HT1080 (cell line): ENCODE measurements at regions not wholly inside any gene's neighbourhood (a gene's known extent, or its start where the extent isn't known, plus 50 kb on each side); places are given as distances from the start of the nearest gene placed in this dataset.
A peak's percentile ranks its signal among the peaks of the same experiment; 100 is the strongest.
"Not testable (repeated sequence)": the region's sequence is repeated elsewhere in the genome, so short reads cannot be mapped to it uniquely, and the experiment has no call there.

Experiments used
- DNase-seq: peaks from one replicate; pipeline ENCODE4 v3.0.0-alpha.2; 2015; ENCODE audit warnings: low read depth

GRCh38 chrX:27156921-27157320 lies 306.2 kb downstream of the PPP4R3C start:
- DNase-seq = not testable (repeated sequence)

- no peak for DNase-seq
Measured at GRCh38 chrX:27136325-27136724, 326.8 kb downstream of the PPP4R3C start.

- no peak for DNase-seq
Measured at GRCh38 chrX:27132862-27133261, 330.3 kb downstream of the PPP4R3C start.

DNA sequence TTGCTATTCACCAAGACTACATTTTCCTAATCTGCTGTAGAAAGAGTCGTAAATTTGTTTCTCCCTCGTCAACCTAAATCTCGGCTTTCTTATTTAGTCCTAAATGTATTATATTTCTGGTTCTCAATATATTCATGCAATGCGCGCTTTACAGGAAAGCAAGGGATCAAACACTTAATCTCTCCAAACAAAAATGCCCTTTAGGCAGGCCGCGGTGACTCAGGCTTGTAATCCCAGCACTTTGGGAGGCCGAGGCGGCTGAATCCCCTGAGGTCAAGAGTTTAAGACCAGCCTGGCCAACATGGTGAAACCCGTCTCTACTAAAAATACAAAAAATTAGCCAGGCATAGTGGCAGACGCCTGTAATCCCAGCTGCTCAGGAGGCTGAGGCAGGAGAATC lies 376.0 kb downstream of the PPP4R3C start:
- DNase-seq = not testable (repeated sequence)

DNA sequence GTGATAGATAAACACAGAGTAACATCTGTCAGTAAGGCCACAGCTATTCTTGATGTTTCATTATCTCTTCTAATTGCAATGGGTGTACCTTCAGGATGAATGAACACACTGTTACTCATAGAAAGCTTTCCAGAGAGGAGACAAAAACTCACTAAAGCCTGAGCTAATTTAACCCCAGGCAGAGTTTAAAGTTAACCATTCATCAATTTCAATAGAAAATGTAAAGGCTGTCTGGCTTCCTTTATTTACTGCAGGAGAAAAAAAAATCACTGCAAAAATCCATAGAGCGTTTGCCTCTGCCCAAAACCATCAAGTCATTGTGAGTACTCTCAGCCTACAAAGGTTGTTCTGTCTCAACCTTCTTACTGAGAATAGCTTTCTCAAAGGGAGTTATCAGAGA lies 376.9 kb downstream of the PPP4R3C start:
- DNase-seq = no peak

DNA sequence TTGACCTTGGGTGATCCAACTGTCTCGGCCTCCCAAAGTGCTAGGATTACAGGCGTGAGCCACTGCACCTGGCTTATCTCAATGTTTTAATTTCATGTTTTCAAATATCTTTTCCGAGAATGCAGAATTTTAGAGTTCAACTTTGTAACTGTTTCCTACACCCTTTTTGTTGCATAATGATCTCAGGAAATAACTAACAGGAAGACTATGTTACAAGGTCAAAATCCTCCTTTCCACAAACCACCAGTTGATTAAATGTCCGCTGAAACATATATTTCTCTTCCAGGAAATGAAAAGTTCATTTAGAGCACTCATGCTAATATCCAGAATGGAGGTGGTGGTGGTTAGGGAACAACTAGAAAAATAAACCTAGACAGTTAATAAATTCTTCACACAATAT lies 377.8 kb downstream of the PPP4R3C start:
- no peak for DNase-seq

DNA sequence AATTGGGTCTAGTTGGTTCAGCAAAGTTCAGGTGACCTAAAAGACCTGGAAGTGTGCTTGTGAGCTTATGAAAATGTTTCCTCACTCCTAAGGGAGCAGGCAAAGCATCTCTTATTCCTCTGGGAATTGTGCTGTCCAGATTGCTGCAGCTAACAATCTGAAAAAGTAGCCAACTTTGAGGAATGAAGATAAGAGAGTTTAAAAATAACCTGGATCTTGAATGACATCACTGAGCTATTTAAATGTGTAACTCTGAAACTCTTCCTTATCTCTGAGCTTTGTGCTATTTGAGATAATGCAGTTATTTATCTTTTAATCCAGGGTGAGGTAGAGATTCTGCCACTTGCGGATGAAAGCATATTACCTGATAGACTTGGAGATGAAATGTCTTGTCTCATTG lies 384.8 kb downstream of the PPP4R3C start:
- no peak for DNase-seq

GRCh38 chrX:27057883-27058282 lies 405.3 kb downstream of the PPP4R3C start:
- no peak for DNase-seq

DNA sequence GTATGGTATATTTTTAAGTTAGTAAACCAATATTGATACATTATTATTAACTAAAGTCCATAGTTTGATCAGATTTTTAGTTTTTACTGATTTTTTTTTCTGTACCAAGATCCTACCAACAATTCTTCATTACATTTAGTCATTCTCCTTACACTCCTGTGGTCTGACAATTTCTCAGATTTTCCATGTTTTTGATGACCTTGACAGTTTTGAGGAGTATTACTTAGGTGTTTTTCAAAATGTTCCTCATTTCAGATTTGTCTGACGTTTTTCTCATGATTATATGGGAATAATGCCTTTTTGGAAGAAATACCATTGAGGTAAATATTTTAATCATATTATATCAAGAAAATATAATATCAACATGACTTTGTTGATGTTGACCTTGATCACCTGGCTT lies 423.8 kb downstream of the PPP4R3C start:
- no peak for DNase-seq

DNA sequence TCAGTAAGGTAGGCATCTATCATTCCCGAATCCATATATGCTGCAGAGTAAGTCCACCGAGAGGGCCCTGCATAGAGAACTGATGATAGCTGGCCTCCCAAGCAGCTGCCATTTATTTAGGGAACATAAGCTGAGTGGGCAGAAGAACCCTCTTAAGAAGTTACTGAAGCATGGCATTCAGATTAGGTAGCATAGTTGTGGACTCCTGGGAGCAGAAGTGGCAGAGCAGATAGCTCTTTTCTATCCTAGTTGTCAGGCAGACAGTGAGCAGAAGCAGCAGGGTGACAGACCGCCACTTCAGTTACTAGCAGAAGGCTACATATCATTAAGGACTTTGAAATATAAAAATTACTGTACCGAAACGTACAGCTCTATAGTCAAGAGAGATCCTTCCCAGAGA lies 454.7 kb downstream of the PPP4R3C start:
- DNase-seq = no peak

DNA sequence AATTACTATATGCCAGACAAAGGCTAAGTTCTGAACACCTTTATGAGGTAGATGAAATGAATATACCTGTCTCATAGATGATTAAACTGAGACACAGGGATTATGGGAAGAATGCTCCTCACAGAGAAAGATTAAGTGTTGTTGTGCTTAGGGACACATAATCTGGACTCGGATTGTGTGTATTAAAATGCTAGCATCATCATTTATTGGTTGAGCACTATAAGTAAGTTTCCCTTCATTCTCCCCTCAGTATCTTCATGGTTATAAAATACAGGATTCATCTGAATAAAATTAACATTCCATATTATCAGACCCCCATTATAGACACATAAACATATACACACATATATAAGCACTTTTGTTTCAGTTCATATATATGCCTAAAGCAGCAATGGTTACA lies 463.5 kb downstream of the PPP4R3C start:
- no peak for DNase-seq

- DNase-seq = no peak
Measured at GRCh38 chrX:26958261-26958660, 504.9 kb downstream of the PPP4R3C start.

GRCh38 chrX:26954029-26954428 lies 509.1 kb downstream of the PPP4R3C start:
- DNase-seq = no peak

DNA sequence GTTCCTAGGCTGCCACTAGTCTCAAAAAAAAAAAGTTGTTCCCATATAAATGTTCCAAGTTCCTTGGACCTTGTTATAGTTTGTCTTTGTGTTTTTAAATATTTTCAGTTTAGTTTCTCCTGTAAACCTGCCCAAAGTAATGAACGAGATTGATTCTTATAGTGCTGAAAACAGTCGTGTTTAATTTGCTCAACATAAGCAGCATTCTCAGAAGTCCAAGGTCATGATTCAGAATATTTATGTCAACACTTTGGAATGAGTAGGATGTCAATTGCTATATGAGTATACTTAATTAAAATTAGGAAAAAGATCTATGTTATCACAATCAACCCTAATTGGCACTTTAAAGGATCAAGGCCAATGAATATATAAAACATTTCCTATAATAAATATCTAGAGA lies 510.9 kb downstream of the PPP4R3C start:
- no peak for DNase-seq

DNA sequence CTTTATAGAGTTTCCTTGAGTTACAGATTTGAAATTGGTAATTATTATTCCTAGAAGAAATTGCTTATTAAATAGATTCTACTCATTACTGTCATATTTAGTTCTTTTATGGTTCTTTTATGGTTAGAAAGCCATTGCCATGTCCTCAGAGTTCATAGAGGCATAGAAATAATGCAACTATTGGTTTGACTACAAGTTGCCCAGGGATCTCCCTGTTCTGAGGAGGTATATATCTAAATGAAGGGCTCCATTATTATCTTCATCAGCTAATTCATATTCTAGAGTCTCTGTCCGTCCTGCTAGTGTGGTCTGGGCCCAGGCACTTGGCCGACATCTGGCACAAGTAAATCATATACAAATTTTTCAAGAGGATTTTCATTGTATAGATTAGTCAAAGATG lies 535.7 kb downstream of the PPP4R3C start:
- no peak for DNase-seq

DNA sequence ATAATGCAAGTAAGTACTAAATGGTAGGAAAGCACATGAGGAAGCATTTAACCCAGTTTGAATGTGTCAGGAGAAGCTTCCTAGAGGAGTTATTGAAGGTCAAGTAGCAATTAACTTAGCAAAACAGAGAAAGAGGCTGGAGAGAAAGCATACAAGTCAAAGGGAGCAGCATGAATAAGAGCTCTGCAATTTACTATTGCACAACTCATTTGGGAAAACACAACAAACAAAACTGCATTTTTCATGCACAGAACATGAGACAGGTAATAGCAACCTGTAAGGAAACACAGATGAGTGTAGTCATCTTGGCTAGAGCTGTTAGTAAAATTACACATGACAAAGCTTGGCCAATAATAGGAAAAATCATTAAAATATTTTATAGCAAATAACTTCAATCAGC lies 538.1 kb downstream of the PPP4R3C start:
- peak; percentile 3 for DNase-seq

GRCh38 chrX:26922278-26922677 lies 540.9 kb downstream of the PPP4R3C start:
- peak; percentile 29 for DNase-seq

DNA sequence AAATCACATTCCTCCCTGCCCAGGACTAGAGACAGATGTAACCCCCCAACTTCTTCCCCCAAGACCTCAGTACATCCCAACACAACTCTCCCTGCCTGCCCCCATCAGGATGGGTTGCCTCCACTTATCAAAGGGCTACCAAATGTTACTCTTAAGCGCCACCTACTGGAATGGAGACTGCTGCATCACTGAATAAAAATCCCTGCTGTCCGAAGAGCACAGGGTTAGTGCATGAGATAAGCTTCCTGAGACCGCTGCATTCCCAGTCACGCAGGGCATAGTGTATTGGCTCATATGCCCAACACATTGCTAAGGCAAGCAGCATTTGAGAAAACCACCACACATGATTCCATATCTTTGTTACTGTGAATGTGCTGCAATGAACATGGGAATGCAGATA lies 544.5 kb downstream of the PPP4R3C start:
- DNase-seq = peak; percentile 23

- DNase-seq = no peak
Measured at GRCh38 chrX:26916991-26917390, 546.1 kb downstream of the PPP4R3C start.

DNA sequence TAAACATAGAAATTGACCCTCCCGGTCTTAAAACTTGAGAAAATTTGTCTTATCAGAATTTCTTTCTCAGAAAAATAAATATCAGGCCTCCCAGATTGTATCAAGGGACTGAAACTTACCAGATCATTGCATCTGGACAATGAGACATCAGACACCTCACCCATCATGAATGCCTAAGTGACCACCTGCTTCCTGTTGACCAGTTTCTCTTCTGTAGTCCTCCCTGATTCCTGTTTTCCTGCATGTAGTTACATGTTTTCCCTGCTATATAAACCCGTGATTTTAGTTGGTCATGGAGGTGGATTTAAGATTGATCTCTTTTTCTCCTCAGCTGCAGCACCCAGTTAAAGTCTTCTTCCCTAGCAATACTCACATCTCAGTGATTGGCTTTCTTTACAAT lies 548.1 kb downstream of the PPP4R3C start:
- peak; percentile 76 for DNase-seq

- DNase-seq = peak; percentile 42
Measured at GRCh38 chrX:26914232-26914631, 548.9 kb downstream of the PPP4R3C start.

DNA sequence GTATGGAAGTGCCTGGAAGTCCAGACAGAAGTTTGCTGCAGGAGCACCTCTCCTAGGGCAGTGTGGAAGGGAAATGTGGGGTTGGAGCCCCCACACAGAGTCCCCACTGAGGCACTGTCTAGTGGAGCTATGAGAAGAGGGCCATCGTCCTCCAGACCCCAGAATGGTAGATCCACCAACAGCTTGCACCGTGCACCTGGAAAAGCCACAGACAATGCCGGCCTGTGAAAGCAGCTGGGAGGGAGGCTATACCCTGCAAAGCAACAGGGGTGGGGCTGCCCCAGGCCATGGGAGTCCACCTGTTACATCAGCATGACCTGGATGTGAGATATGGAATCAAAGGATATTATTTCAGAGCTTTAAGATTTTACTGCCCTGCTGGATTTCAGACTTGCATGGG lies 551.4 kb downstream of the PPP4R3C start:
- not testable (repeated sequence) for DNase-seq

- DNase-seq = no peak
Measured at GRCh38 chrX:26909728-26910127, 553.4 kb downstream of the PPP4R3C start.

DNA sequence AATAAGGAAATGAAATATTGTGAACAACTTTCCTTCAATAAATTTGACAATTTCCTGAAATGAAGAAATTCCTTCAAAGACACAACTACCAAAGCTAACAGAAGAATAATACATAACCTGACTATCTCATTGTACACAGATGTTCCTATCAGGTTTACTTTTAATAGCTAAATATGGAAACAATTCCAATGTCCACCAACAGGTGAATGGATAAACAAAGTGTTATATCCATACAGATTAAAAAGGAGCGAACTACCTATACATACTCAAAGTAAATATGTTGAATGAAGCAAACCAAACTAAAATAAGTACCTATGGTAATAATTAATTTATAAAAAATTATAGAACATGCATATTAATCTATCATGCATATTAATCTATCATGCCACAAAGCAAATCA lies 554.9 kb downstream of the PPP4R3C start:
- DNase-seq = no peak

- DNase-seq = no peak
Measured at GRCh38 chrX:26889574-26889973, 573.6 kb downstream of the PPP4R3C start.
